ENCODE measurements at regions not wholly inside any gene's neighbourhood (a gene's known extent, or its start where the extent isn't known, plus 50 kb on each side); places are given as distances from the start of the nearest gene placed in this dataset.

DNA sequence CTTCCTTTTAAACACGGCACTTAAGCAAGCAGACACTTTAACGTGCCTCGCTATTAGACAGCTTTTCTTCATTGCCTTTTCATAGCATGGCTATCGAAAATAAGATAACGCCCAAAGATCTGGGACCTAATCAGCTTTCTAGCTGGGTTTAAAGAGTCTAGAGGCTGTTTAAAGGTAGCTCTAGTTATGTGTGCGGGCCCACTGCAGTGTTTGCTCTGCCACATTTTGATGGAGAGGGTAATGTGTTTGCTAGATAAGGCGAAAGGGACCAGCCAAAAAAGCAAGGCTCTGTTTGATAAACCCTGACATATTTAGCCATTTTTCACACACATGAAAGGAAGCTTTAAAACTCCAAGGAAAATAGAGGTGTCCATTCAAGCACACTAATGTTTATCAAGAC, 91.6 kb downstream of the NR2F2 start:
- no peak for TF ChIP-seq POLR2A (IDR thresholded peaks at IDR 0.05; ENCODE audit: low read depth, low read length)
- TF ChIP-seq, protein P1, sequence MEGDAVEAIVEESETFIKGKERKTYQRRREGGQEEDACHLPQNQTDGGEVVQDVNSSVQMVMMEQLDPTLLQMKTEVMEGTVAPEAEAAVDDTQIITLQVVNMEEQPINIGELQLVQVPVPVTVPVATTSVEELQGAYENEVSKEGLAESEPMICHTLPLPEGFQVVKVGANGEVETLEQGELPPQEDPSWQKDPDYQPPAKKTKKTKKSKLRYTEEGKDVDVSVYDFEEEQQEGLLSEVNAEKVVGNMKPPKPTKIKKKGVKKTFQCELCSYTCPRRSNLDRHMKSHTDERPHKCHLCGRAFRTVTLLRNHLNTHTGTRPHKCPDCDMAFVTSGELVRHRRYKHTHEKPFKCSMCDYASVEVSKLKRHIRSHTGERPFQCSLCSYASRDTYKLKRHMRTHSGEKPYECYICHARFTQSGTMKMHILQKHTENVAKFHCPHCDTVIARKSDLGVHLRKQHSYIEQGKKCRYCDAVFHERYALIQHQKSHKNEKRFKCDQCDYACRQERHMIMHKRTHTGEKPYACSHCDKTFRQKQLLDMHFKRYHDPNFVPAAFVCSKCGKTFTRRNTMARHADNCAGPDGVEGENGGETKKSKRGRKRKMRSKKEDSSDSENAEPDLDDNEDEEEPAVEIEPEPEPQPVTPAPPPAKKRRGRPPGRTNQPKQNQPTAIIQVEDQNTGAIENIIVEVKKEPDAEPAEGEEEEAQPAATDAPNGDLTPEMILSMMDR (IDR thresholded peaks at IDR 0.05; ENCODE audit: extremely low read depth in 1 of 2, insufficient read depth in 1 of 2, low read depth in 1 of 2, low read length in 2 of 2), result no peak
- no peak for TF ChIP-seq MYC (IDR thresholded peaks at IDR 0.05; ENCODE audit: low read depth, low read length)
- no peak for TF ChIP-seq POLR2AphosphoS5 (IDR thresholded peaks at IDR 0.05; ENCODE audit: insufficient read depth, low read depth, low read length)
- TF ChIP-seq EZH2 (IDR thresholded peaks at IDR 0.05; ENCODE audit: borderline replicate concordance, low read depth, low read length, severe bottlenecking), result no peak
- no peak for TF ChIP-seq JUN (IDR thresholded peaks at IDR 0.05; ENCODE audit: borderline replicate concordance, insufficient read depth, insufficient read length, low read depth)

All from endothelial cell of umbilical vein (primary cell).